Liver (tissue), 8 donors: ENCODE measurements at regions not wholly inside any gene's neighbourhood (a gene's known extent, or its start where the extent isn't known, plus 50 kb on each side); places are given as distances from the start of the nearest gene placed in this dataset.

Experiments used
- DNase-seq: peaks from one replicate; pipeline ENCODE4 v3.0.0-alpha.2; 2017; ENCODE audit warnings: low spot score
- H3K27ac ChIP-seq, 2 donors: one replicate each; pipeline ENCODE4 v1.7.0; 2013; ENCODE audit warnings: inconsistent platforms in 2 of 2, low read length in 2 of 2, control low read depth in 1 of 2, low read depth in 1 of 2, mild to moderate bottlenecking in 1 of 2
- H3K27me3 ChIP-seq, 4 donors: one replicate each; pipeline versions ENCODE4 v1.6.1 to v1.7.0; 2013; ENCODE audit warnings: low read length in 3 of 4, inconsistent platforms in 1 of 4, mild to moderate bottlenecking in 1 of 4, moderate library complexity in 1 of 4; ENCODE audit not compliant: control insufficient read depth in 4 of 4, insufficient read depth in 4 of 4
- H3K36me3 ChIP-seq, 4 donors: one replicate each; pipeline versions ENCODE4 v1.6.1 to v1.7.0; 2013; ENCODE audit warnings: low read length in 3 of 4, mild to moderate bottlenecking in 3 of 4, low read depth in 1 of 4, moderate library complexity in 1 of 4; ENCODE audit not compliant: control insufficient read depth in 4 of 4, insufficient read depth in 3 of 4
- H3K4me1 ChIP-seq, 4 donors: one replicate each; pipeline versions ENCODE4 v1.6.1 to v1.7.0; 2013; ENCODE audit warnings: low read length in 3 of 4, mild to moderate bottlenecking in 3 of 4, moderate library complexity in 1 of 4; ENCODE audit not compliant: control insufficient read depth in 4 of 4, insufficient read depth in 4 of 4
- H3K4me3 ChIP-seq, 3 donors: one replicate each; pipeline versions ENCODE4 v1.6.1 to v1.7.0; 2013; ENCODE audit warnings: low read length in 3 of 3, control low read depth in 1 of 3, low read depth in 1 of 3, mild to moderate bottlenecking in 1 of 3
- H3K9ac ChIP-seq, 2 donors: one replicate each; pipeline ENCODE4 v1.7.0; 2013; ENCODE audit warnings: low read length in 2 of 2, mild to moderate bottlenecking in 2 of 2, moderate library complexity in 2 of 2, control low read depth in 1 of 2, low read depth in 1 of 2
- H3K9me3 ChIP-seq, 4 donors: one replicate each; pipeline versions ENCODE4 v1.6.1 to v1.7.0; 2013; ENCODE audit warnings: low read length in 3 of 4; ENCODE audit not compliant: control insufficient read depth in 4 of 4
- EGR1 ChIP-seq, 2 donors: IDR thresholded peaks; 2 replicates each; pipeline ENCODE4 v1.6.1; 2016 to 2018; ENCODE audit warnings: antibody characterized with exemption in 2 of 2, low read depth in 2 of 2
- FOXA1 ChIP-seq: IDR thresholded peaks from 2 replicates; pipeline ENCODE4 v1.6.1; 2016; ENCODE audit warnings: antibody characterized with exemption
- FOXA2 ChIP-seq: IDR thresholded peaks from 2 replicates; pipeline ENCODE4 v1.6.1; 2016; ENCODE audit warnings: antibody characterized with exemption
- GABPA ChIP-seq, 2 donors: IDR thresholded peaks in 1 of 2; conservative IDR thresholded peaks in 1 of 2; 2 replicates each; pipeline ENCODE4 v1.6.1; 2016; ENCODE audit warnings: antibody characterized with exemption in 2 of 2, mild to moderate bottlenecking in 1 of 2, moderate library complexity in 1 of 2
- HNF4A ChIP-seq, 2 donors: conservative IDR thresholded peaks; 2 replicates each; pipeline ENCODE4 v1.6.1; 2016; ENCODE audit warnings: antibody characterized with exemption in 2 of 2, mild to moderate bottlenecking in 2 of 2
- HNF4G ChIP-seq: IDR thresholded peaks from 2 replicates; pipeline ENCODE4 v1.6.1; 2016; ENCODE audit warnings: antibody characterized with exemption
- JUND ChIP-seq, 2 donors: IDR thresholded peaks; 2 replicates each; pipeline ENCODE4 v1.6.1; 2016; ENCODE audit warnings: antibody characterized with exemption in 2 of 2
- NR2F2 ChIP-seq: IDR thresholded peaks from 2 replicates; pipeline ENCODE4 v1.6.1; 2016; ENCODE audit warnings: antibody characterized with exemption
- RAD21 ChIP-seq, 2 donors: IDR thresholded peaks; 2 replicates each; pipeline ENCODE4 v1.6.1; 2016; ENCODE audit warnings: antibody characterized with exemption in 2 of 2, mild to moderate bottlenecking in 2 of 2
- RXRA ChIP-seq, 2 donors: IDR thresholded peaks; 2 replicates each; pipeline ENCODE4 v1.6.1; 2017 to 2018; ENCODE audit warnings: antibody characterized with exemption in 2 of 2, mild to moderate bottlenecking in 1 of 2
- SP1 ChIP-seq: IDR thresholded peaks from 2 replicates; pipeline ENCODE4 v1.6.1; 2018; ENCODE audit warnings: antibody characterized with exemption, mild to moderate bottlenecking
- TAF1 ChIP-seq: conservative IDR thresholded peaks from 2 replicates; pipeline ENCODE4 v1.6.1; 2016; ENCODE audit warnings: antibody characterized with exemption, mild to moderate bottlenecking
- YY1 ChIP-seq: IDR thresholded peaks from 2 replicates; pipeline ENCODE4 v1.6.1; 2016; ENCODE audit warnings: antibody characterized with exemption, mild to moderate bottlenecking
- WGBS: extraction: QIAGEN DNeasy Blood & Tissue Kit; methylation state at CpG from one replicate; pipeline ENCODE4 v1.1.7; 2013; 5-methylcytosine and 5-hydroxymethylcytosine counted together
- TF ChIP-seq, protein P1 (sequence below): IDR thresholded peaks from 2 replicates; pipeline ENCODE4 v1.6.1; 2016; ENCODE audit warnings: antibody characterized with exemption, mild to moderate bottlenecking
- TF ChIP-seq, protein P2 (sequence below): IDR thresholded peaks from 2 replicates; pipeline ENCODE4 v1.6.1; 2016; ENCODE audit warnings: antibody characterized with exemption
- TF ChIP-seq, protein P3 (sequence below): fragments of 150-350 bp; IDR thresholded peaks from 2 replicates; pipeline ENCODE4 v1.5.1; 2017; ENCODE audit warnings: improper control_type of control experiment, low read depth, low read length; ENCODE audit not compliant: missing input control
- TF ChIP-seq, protein P4 (sequence below): IDR thresholded peaks from 2 replicates; pipeline ENCODE4 v1.6.1; 2016; ENCODE audit warnings: antibody characterized with exemption
- TF ChIP-seq, protein P5 (sequence below): IDR thresholded peaks from 2 replicates; pipeline ENCODE4 v1.6.1; 2016; ENCODE audit warnings: antibody characterized with exemption
- donor health status: healthy.
- donor health status: healthy.
- donor health status: healthy.
- donor health status: healthy.
- donor health status: healthy.

DNA sequence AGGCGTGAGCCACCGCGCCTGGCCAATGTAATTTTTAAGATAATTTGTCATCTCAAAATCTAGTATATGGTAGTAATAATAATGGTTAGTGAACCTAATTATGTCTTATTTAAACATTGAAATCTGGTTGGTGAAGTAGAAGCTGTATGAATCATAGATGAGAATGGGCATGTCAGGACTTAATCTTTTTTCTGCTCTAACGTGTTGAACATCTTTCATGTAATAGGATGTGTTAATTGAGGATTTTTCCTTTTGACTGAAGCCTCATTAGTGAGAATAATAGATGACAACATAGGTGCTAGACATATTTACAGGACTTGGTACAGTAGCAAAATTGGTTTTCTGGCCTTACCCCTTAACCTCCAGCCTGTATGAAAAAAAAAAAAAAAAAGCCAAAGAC is 835.6 kb downstream of the IGSF11 start:
- DNase-seq: no peak
- peaks cover 0 to 13% (median 6%) of the 10 kb centered on the region in 4 donors for H3K9me3 ChIP-seq
- no peaks in the 10 kb centered on the region for H3K27me3 ChIP-seq
- no peak overlapping the region for H3K4me3 ChIP-seq
- H3K36me3 ChIP-seq: no peaks in the 10 kb centered on the region
- TF ChIP-seq, protein P1, sequence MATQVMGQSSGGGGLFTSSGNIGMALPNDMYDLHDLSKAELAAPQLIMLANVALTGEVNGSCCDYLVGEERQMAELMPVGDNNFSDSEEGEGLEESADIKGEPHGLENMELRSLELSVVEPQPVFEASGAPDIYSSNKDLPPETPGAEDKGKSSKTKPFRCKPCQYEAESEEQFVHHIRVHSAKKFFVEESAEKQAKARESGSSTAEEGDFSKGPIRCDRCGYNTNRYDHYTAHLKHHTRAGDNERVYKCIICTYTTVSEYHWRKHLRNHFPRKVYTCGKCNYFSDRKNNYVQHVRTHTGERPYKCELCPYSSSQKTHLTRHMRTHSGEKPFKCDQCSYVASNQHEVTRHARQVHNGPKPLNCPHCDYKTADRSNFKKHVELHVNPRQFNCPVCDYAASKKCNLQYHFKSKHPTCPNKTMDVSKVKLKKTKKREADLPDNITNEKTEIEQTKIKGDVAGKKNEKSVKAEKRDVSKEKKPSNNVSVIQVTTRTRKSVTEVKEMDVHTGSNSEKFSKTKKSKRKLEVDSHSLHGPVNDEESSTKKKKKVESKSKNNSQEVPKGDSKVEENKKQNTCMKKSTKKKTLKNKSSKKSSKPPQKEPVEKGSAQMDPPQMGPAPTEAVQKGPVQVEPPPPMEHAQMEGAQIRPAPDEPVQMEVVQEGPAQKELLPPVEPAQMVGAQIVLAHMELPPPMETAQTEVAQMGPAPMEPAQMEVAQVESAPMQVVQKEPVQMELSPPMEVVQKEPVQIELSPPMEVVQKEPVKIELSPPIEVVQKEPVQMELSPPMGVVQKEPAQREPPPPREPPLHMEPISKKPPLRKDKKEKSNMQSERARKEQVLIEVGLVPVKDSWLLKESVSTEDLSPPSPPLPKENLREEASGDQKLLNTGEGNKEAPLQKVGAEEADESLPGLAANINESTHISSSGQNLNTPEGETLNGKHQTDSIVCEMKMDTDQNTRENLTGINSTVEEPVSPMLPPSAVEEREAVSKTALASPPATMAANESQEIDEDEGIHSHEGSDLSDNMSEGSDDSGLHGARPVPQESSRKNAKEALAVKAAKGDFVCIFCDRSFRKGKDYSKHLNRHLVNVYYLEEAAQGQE: no peak
- TF ChIP-seq FOXA2 (no peak), EGR1 (IDR thresholded peaks at IDR 0.05; ENCODE audit: low read depth in 2 of 2) (no peak), HNF4A (conservative IDR thresholded peaks at IDR 0.05) (no peak), SP1 (no peak), RXRA (IDR thresholded peaks at IDR 0.05) (no peak), TAF1 (no peak), NR2F2 (no peak), FOXA1 (no peak), JUND (IDR thresholded peaks at IDR 0.05) (no peak), GABPA (IDR thresholded peaks at IDR 0.05 in 1 of 2, conservative IDR thresholded peaks at IDR 0.05 in 1 of 2) (no peak), YY1 (no peak), HNF4G (no peak), RAD21 (IDR thresholded peaks at IDR 0.05) (no peak)
- TF ChIP-seq, protein P2, sequence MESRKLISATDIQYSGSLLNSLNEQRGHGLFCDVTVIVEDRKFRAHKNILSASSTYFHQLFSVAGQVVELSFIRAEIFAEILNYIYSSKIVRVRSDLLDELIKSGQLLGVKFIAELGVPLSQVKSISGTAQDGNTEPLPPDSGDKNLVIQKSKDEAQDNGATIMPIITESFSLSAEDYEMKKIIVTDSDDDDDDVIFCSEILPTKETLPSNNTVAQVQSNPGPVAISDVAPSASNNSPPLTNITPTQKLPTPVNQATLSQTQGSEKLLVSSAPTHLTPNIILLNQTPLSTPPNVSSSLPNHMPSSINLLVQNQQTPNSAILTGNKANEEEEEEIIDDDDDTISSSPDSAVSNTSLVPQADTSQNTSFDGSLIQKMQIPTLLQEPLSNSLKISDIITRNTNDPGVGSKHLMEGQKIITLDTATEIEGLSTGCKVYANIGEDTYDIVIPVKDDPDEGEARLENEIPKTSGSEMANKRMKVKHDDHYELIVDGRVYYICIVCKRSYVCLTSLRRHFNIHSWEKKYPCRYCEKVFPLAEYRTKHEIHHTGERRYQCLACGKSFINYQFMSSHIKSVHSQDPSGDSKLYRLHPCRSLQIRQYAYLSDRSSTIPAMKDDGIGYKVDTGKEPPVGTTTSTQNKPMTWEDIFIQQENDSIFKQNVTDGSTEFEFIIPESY: no peak
- TF ChIP-seq, protein P3, sequence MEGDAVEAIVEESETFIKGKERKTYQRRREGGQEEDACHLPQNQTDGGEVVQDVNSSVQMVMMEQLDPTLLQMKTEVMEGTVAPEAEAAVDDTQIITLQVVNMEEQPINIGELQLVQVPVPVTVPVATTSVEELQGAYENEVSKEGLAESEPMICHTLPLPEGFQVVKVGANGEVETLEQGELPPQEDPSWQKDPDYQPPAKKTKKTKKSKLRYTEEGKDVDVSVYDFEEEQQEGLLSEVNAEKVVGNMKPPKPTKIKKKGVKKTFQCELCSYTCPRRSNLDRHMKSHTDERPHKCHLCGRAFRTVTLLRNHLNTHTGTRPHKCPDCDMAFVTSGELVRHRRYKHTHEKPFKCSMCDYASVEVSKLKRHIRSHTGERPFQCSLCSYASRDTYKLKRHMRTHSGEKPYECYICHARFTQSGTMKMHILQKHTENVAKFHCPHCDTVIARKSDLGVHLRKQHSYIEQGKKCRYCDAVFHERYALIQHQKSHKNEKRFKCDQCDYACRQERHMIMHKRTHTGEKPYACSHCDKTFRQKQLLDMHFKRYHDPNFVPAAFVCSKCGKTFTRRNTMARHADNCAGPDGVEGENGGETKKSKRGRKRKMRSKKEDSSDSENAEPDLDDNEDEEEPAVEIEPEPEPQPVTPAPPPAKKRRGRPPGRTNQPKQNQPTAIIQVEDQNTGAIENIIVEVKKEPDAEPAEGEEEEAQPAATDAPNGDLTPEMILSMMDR: no peak
- TF ChIP-seq, protein P4, sequence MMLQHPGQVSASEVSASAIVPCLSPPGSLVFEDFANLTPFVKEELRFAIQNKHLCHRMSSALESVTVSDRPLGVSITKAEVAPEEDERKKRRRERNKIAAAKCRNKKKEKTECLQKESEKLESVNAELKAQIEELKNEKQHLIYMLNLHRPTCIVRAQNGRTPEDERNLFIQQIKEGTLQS: no peak
- TF ChIP-seq, protein P5, sequence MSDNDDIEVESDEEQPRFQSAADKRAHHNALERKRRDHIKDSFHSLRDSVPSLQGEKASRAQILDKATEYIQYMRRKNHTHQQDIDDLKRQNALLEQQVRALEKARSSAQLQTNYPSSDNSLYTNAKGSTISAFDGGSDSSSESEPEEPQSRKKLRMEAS: no peak
- no peak overlapping the region for H3K27ac ChIP-seq
- WGBS: 82% methylated on average over 4 of the region's 4 CpGs
- no peak overlapping the region for H3K9ac ChIP-seq
- H3K4me1 ChIP-seq: no peaks in the 10 kb centered on the region
